HG03095 (cell line): ENCODE measurements at regions not wholly inside any gene's neighbourhood (a gene's known extent, or its start where the extent isn't known, plus 50 kb on each side); places are given as distances from the start of the nearest gene placed in this dataset.
"Not testable (repeated sequence)": the region's sequence is repeated elsewhere in the genome, so short reads cannot be mapped to it uniquely, and the experiment has no call there.

ENCODE experiments used
- ATAC-seq: cut with Tn5 transposase; IDR thresholded peaks from one replicate; pipeline ENCODE4 v1.9.1; 2021; ENCODE audit warnings: moderate library complexity; ENCODE audit not compliant: unreplicated experiment

DNA sequence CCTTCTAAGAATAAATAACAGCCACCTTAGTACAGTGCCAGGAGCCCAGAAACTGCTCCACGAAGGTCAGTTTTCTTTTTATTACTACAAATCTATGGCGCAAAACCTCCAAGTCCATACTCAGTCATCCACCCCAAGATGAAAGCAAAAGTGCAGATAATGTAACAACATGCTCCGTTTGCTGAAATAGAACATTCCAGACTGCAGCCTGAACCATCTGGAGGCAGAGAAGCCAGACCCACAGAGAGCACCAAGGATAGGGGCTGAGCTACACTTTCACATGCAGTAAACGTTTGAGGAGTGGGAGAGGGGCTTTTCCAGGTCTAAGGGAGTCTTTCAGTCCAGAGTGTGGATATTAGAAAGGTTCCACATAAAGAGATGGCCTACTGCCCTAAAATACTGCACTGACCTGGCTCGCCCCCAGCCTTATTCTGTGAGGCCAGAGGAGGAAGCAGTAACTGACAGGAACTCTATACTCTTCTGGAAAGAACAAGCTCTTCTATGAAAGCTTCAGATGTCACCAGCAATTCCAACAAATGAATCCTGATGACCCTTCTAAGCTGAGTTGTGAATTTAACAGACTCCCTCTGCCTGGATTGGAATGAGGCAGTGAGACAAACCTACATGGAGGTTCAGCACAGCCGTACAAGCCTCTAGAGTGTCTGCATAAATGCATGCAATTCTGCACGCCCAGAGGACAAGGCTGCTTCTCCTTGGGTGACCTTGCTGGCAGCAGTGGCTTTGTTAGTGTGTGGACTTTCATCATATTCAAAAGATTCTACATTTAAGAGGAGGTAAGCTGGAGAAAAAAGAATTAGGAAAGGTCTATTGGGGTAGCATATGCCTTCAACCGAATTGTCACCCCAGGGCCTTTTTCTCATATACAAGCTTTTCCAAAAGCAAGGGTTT is 153.9 kb upstream of the EGLN3 start:
- ATAC-seq: no peak

DNA sequence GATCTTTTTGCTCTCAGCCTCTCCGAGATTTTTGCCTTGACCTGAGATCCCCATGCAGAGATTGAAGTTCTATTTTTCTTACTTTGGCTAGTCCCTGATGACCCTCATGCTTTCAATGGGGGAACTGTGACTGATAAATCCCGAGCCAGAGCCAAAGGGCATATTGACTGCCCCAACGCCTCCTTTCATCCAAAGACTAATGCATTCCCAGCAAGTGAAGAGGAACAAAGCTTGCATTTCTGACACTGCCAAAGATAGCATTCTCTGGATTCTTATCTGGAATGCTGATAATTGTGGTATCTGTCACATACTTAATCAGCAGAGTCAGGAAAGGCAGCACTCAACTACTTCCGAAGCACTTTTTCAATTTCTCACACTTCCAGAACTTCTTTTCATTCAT is 152.3 kb upstream of the EGLN3 start:
- ATAC-seq: no peak

DNA sequence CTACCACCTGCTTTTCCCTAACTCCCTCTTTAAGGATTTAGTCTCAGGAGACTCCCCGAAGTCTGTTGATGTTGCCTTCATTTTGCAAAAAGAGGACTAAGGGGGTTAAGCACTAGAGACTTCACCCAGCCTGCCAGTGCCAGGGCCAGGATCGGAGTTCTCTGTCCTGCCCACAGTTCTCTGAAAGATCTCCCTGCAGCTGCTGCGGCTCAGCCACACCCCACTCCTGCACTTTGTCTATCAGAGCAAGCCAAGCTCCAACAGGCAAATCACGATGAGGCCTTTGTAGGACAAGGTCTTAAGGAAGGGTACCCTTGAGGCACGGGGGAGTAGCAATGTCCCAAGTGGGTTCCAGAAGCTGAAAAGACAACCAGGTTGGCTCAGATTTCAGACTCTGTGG is 148.8 kb upstream of the EGLN3 start:
- ATAC-seq: no peak

DNA sequence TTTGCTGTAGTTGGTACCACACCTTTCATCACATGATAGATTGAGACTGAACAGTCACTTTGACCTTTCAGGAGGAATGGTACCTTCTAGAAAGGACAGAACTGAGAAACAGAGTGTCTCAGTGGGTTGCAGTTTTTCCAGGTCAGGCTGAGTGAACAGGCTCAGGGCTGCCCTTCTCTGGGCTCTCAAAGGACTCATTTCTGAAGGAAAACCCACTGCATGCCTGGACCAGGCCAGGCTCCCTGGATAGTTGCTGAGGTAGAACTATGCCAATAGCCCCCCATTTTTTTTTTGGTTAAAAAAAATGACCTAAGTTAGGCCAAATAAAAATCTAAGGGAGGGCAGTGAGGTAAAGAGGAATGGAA is 148.1 kb upstream of the EGLN3 start:
- no peak for ATAC-seq

- no peak for ATAC-seq
These were observed 147.4 kb upstream of the EGLN3 start for GRCh38 chr14:34098045-34098984.

DNA sequence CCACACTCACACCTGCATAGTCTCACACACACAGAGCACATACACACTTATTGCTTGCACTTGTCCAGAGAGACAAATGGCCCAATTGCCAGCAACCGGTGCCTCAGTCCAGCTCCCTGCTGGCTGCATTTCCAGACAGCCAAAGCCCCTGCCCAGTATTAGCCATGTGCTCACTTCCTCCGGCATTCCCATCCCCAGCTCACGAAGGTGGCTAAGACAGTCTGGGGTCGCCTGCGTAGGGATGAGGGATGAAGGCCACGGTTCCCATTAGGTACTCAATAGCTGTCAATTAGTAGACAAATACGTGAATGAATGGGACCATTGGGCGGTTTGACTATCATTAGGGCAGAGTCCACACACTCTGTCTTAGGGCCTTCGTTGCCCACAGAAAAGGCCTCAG is 146.8 kb upstream of the EGLN3 start:
- no peak for ATAC-seq

- no peak for ATAC-seq
These were observed 143.5 kb upstream of the EGLN3 start for GRCh38 chr14:34094384-34094783.

GRCh38 chr14:34093883-34094282 is 143.0 kb upstream of the EGLN3 start:
- ATAC-seq: no peak

DNA sequence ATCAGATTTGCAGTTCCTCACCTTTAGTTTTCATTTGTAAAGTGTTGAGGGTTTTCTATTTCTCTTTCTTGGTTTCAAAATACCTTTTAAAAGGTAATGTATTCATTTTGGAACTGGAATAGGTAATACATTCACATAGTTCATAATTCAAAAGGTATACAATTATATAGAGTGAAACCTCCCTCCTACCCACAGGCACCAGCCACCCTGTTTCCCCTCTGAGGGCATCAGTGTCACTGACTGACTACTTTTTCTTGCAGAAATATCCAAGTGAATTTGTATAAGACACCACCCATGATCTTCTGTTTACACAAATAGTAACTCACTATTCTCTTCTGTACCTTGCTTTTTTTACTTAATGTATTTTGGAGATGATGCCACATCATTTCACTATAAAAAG is 139.6 kb upstream of the EGLN3 start:
- no peak for ATAC-seq

- ATAC-seq: no peak
These were observed 138.0 kb upstream of the EGLN3 start for GRCh38 chr14:34088914-34089313.

GRCh38 chr14:34087571-34087970 is 136.7 kb upstream of the EGLN3 start:
- no peak for ATAC-seq

DNA sequence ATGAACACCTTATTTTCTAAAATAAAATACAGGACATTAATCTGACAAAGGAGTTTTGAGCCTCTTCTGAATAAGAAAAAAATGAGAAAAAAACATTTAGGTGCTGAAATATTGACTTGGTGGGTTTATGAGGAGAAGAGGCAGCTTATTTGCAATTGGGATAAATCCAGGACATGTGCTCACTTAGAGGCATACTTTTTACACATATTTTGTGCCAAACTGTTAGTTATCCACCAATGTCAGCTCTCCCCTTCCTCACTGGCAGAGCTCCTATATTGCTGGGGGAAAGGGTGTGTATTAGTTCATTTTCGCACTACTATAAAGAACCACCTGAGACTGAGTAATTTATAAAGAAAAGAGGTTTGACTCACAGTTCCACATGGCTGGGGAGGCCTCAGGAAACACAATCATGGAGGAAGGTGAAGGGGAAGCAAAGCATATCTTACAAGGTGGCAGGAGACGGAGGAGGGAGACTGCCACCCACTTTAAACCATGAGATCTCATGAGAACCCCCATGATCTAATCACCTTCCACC is 135.4 kb upstream of the EGLN3 start:
- ATAC-seq: no peak

DNA sequence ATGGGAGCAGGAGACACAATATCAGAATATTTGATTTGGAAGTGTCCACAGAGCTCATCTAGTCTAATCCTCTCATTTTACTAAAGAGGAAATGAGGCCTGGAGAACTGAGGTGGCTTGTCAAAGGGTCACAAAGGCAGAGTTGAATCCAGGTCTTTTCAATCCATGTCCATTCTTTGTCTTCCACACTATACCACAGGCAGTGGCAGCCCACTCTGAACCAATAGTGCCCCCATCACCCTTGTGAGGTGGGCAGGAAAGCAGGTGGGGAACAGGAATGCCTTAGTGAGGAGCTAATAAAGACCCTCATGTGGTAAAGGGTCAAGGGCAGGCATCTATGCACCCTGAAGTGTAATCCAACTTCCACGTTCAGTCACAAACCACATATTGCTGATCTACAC is 134.8 kb upstream of the EGLN3 start:
- ATAC-seq: no peak

DNA sequence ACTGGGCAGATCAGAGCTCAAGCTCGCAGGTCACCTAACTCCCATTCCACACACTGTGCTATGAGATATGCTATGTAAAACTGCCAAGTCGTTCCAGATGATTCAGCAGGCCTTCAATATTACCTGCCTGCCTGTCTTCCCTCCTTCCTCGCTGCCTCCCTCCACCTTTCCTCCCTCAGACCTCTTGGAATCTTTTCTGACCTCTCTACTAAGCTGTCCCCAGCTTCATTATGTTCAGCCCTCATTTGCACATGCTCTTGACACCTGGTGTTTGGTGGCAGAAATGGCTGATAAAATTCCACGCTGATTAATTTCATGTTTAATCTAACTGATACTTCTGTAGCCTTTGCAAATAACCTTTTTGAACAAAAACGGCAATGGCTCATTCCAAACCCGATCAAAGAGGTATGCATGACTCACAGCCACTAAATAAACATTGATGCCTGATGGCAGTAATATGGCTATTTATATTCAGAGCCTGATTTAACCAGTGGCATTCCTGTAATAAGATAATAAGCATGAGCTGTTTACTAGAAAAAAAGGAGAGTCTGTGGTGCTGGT is 130.8 kb upstream of the EGLN3 start:
- no peak for ATAC-seq

- no peak for ATAC-seq
These were observed 130.3 kb upstream of the EGLN3 start for GRCh38 chr14:34081101-34081575.

GRCh38 chr14:34079643-34080042 is 128.8 kb upstream of the EGLN3 start:
- ATAC-seq: not testable (repeated sequence)

GRCh38 chr14:34078117-34078743 is 127.4 kb upstream of the EGLN3 start:
- no peak for ATAC-seq

DNA sequence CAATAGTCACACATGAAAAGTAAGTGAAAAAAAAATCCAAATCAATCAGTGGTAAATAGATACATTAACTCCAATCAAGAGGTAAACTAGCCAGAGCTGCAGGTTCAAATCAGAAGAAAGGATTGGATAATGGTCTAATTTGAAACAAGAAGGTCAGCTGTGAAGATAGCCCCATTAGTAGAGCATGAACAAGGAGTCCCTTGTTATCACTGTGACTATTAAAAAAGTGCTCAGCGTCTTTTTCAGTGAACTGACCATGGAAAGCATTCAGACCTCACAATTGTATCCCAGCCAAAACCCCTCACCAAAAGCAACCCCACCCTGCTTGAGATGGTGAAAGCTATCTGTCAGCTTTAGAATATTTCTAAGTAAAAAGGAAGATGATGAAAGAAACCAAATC is 125.0 kb upstream of the EGLN3 start:
- ATAC-seq: no peak

DNA sequence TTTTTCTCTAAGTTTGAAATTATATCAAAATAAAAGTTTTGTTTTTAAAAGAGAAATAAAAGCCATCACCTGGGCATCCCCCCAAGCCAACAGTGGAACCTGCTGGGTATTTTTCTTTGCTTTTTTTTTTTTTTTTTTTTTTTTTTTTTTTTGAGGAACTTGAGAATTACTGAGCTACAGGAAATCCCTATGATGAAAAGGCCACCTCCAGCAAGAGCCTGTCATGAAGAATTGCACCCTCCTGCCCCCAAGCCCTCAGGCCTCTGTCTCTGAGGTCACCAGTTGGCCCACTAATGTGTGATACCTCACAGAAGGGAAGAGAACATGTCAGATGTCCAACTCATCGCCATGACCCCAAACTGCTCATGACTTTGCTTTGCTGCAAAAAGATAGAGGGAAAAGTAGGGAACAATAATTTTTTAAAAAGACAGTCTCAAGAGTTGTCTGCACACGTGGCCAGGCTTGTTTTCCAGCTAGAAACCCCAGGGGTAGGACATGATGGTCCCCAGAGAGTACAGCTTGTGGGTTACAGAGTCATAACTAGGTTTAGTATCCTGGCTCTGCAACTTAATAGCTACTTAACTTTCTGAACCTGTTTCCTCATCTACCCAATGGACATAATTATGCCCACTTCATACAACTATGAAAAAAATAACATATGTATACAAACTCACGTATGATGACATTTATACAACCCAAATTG is 124.3 kb upstream of the EGLN3 start:
- no peak for ATAC-seq

GRCh38 chr14:34072921-34073320 is 122.0 kb upstream of the EGLN3 start:
- no peak for ATAC-seq
